H9 (cell line): ENCODE measurements at regions not wholly inside any gene's neighbourhood (a gene's known extent, or its start where the extent isn't known, plus 50 kb on each side); places are given as distances from the start of the nearest gene placed in this dataset.

Source experiments
- DNase-seq: peaks from one replicate; pipeline ENCODE4 v3.0.0-alpha.2; 2017
- H2AFZ ChIP-seq: one replicate; pipeline ENCODE4 v1.6.1; 2013; ENCODE audit warnings: mild to moderate bottlenecking, low read length, control low read depth, moderate library complexity
- H2AK5ac ChIP-seq: 2 replicates; pipeline ENCODE4 v1.6.1; 2013; ENCODE audit warnings: low read length, control low read depth, mixed read lengths; ENCODE audit not compliant: insufficient read length
- H2BK120ac ChIP-seq: one replicate; pipeline ENCODE4 v1.6.1; 2013; ENCODE audit warnings: low read depth, mild to moderate bottlenecking, low read length, control low read depth, inconsistent platforms; ENCODE audit not compliant: poor library complexity, severe bottlenecking
- H2BK12ac ChIP-seq: 2 replicates; pipeline ENCODE4 v1.6.1; 2013; ENCODE audit warnings: low read length, control low read depth, mixed read lengths, low read depth; ENCODE audit not compliant: insufficient read length
- H2BK15ac ChIP-seq: 2 replicates; pipeline ENCODE4 v1.6.1; 2013; ENCODE audit warnings: low read depth, low read length, control low read depth
- H2BK20ac ChIP-seq: one replicate; pipeline ENCODE4 v1.6.1; 2013; ENCODE audit warnings: low read depth, mild to moderate bottlenecking, low read length, control low read depth, inconsistent platforms; ENCODE audit not compliant: poor library complexity, severe bottlenecking
- H2BK5ac ChIP-seq: 2 replicates; pipeline ENCODE4 v1.6.1; 2013; ENCODE audit warnings: low read length, control low read depth, mixed read lengths; ENCODE audit not compliant: insufficient read length
- H3K14ac ChIP-seq: 2 replicates; pipeline ENCODE4 v1.6.1; 2013; ENCODE audit warnings: low read length, control low read depth; ENCODE audit not compliant: insufficient read depth
- H3K18ac ChIP-seq: 2 replicates; pipeline ENCODE4 v1.6.1; 2013; ENCODE audit warnings: low read depth, mild to moderate bottlenecking, mixed read lengths, low read length, control low read depth; ENCODE audit not compliant: insufficient read length
- H3K23ac ChIP-seq: 2 replicates; pipeline ENCODE4 v1.6.1; 2013; ENCODE audit warnings: low read length, control low read depth, mixed read lengths, low read depth; ENCODE audit not compliant: insufficient read length
- H3K23me2 ChIP-seq: 2 replicates; pipeline ENCODE4 v1.6.1; 2013; ENCODE audit warnings: low read depth, mild to moderate bottlenecking, mixed read lengths, low read length, control low read depth; ENCODE audit not compliant: insufficient read length, poor library complexity, severe bottlenecking
- H3K27ac ChIP-seq: 2 replicates; pipeline ENCODE4 v1.5.1; 2013; ENCODE audit warnings: low read length, control low read depth, mixed read lengths, low read depth; ENCODE audit not compliant: insufficient read length
- H3K27me3 ChIP-seq: 2 replicates; pipeline ENCODE4 v1.6.1; 2013; ENCODE audit warnings: low read length, control low read depth, inconsistent platforms; ENCODE audit not compliant: insufficient read depth
- H3K4ac ChIP-seq: 2 replicates; pipeline ENCODE4 v1.6.1; 2013; ENCODE audit warnings: low read depth, mild to moderate bottlenecking, control low read depth, inconsistent platforms, low read length, moderate library complexity
- H3K4me1 ChIP-seq: 2 replicates; pipeline ENCODE4 v1.6.1; 2013; ENCODE audit warnings: low read length, control low read depth, inconsistent platforms; ENCODE audit not compliant: insufficient read depth
- H3K4me2 ChIP-seq: 2 replicates; pipeline ENCODE4 v1.6.1; 2013; ENCODE audit warnings: low read length, control low read depth, mixed read lengths; ENCODE audit not compliant: insufficient read length, insufficient read depth
- H3K56ac ChIP-seq: 2 replicates; pipeline ENCODE4 v1.6.1; 2013; ENCODE audit warnings: low read depth, mild to moderate bottlenecking, mixed read lengths, low read length, control low read depth; ENCODE audit not compliant: insufficient read length
- H3K79me1 ChIP-seq: 2 replicates; pipeline ENCODE4 v1.6.1; 2013; ENCODE audit warnings: low read depth, mild to moderate bottlenecking, moderate library complexity, low read length, control low read depth, inconsistent platforms; ENCODE audit not compliant: insufficient read depth, poor library complexity, severe bottlenecking
- H3K79me2 ChIP-seq: 2 replicates; pipeline ENCODE4 v1.6.1; 2013; ENCODE audit warnings: low read length, control low read depth, inconsistent platforms; ENCODE audit not compliant: insufficient read depth
- H3K9ac ChIP-seq: 2 replicates; pipeline ENCODE4 v1.6.1; 2013; ENCODE audit warnings: low read length, control low read depth, mixed read lengths; ENCODE audit not compliant: insufficient read length; ENCODE audit errors: extremely low read depth
- H3K9me3 ChIP-seq: one replicate; pipeline ENCODE4 v1.6.1; 2013; ENCODE audit warnings: low read depth, low read length, inconsistent platforms; ENCODE audit not compliant: control insufficient read depth
- H3T11ph ChIP-seq: one replicate; pipeline ENCODE4 v1.6.1; 2013; ENCODE audit warnings: mild to moderate bottlenecking, low read length, control low read depth, inconsistent platforms
- H4K20me1 ChIP-seq: one replicate; pipeline ENCODE4 v1.6.1; 2013; ENCODE audit not compliant: control insufficient read depth, insufficient read length, insufficient read depth
- H4K5ac ChIP-seq: 2 replicates; pipeline ENCODE4 v1.6.1; 2013; ENCODE audit warnings: low read depth, mild to moderate bottlenecking, mixed read lengths, low read length, control low read depth; ENCODE audit not compliant: insufficient read length
- H4K8ac ChIP-seq: replicated peaks from 2 replicates; pipeline ENCODE4 v1.6.1; 2013; ENCODE audit warnings: low read length, control low read depth, mixed read lengths, low read depth; ENCODE audit not compliant: insufficient read length
- H4K91ac ChIP-seq: 2 replicates; pipeline ENCODE4 v1.6.1; 2013; ENCODE audit warnings: low read depth, mild to moderate bottlenecking, moderate library complexity, mixed read lengths, low read length, control low read depth; ENCODE audit not compliant: insufficient read length
- H3K27ac Mint-ChIP-seq, 3 experiments: 2 replicates in 2 of 3; 3 replicates in 1 of 3; pipeline ENCODE4 v1.8.0; 2020 to 2021; ENCODE audit warnings: mixed read lengths in 3 of 3, mild to moderate bottlenecking in 1 of 3, moderate library complexity in 1 of 3
- H3K27me3 Mint-ChIP-seq: 2 replicates; pipeline ENCODE4 v1.8.0; 2021; ENCODE audit warnings: low read depth, mild to moderate bottlenecking, moderate library complexity, mixed read lengths
- H3K36me3 Mint-ChIP-seq, 3 experiments: 2 replicates in 2 of 3; 3 replicates in 1 of 3; pipeline ENCODE4 v1.8.0; 2020 to 2021; ENCODE audit warnings: low read depth in 3 of 3, mixed read lengths in 3 of 3; ENCODE audit not compliant: insufficient read depth in 1 of 3
- H3K4me1 Mint-ChIP-seq, 2 experiments: 2 replicates each; pipeline ENCODE4 v1.8.0; 2020; ENCODE audit warnings: mixed read lengths in 2 of 2
- H3K4me3 Mint-ChIP-seq, 2 experiments: 2 replicates in 1 of 2; 3 replicates in 1 of 2; pipeline ENCODE4 v1.8.0; 2020 to 2021; ENCODE audit warnings: mild to moderate bottlenecking in 2 of 2, mixed read lengths in 2 of 2, moderate library complexity in 1 of 2
- H3K9me3 Mint-ChIP-seq, 2 experiments: 2 replicates in 1 of 2; 3 replicates in 1 of 2; pipeline ENCODE4 v1.8.0; 2020; ENCODE audit warnings: mild to moderate bottlenecking in 2 of 2, mixed read lengths in 2 of 2, moderate library complexity in 1 of 2
- CTCF ChIP-seq: fragments of 200-600 bp; sonication (generic); conservative IDR thresholded peaks from 3 replicates; pipeline ENCODE4 v1.8.0; 2021; ENCODE audit warnings: antibody characterized with exemption, mild to moderate bottlenecking
- WGBS: extraction: QIAGEN DNeasy Blood & Tissue Kit; methylation state at CpG from one replicate; pipeline ENCODE4 v1.1.7; 2013; ENCODE audit warnings: missing lambda C conversion rate, low lambda C conversion rate, mixed read lengths; ENCODE audit not compliant: insufficient read length; ENCODE audit errors: extremely low coverage; 5-methylcytosine and 5-hydroxymethylcytosine counted together

GRCh38 chr3:177452831-177453450 is 255.7 kb upstream of the TBL1XR1 start:
- Histone ChIP-seq H3K56ac (no peak overlapping the region), H2BK15ac (no peak overlapping the region), H3K27ac (no peak overlapping the region), H2BK120ac (no peak overlapping the region), H3K27me3 (no peaks in the 10 kb centered on the region), H2BK20ac (no peak overlapping the region), H3K23me2 (no peaks in the 10 kb centered on the region), H2AFZ (no peak overlapping the region), H3K14ac (no peak overlapping the region), H2BK12ac (no peak overlapping the region), H4K20me1 (no peaks in the 10 kb centered on the region), H3K9me3 (no peaks in the 10 kb centered on the region), H4K8ac (no peak overlapping the region), H4K5ac (no peak overlapping the region), H2BK5ac (no peak overlapping the region), H3K4ac (no peak overlapping the region), H3K4me1 (no peaks in the 10 kb centered on the region), H3K23ac (no peak overlapping the region), H3K79me1 (no peaks in the 10 kb centered on the region), H3K4me2 (no peak overlapping the region), H3K18ac (no peak overlapping the region), H2AK5ac (no peak overlapping the region), H3T11ph (no peak overlapping the region), H4K91ac (no peak overlapping the region), H3K79me2 (no peaks in the 10 kb centered on the region), H3K9ac (no peak overlapping the region)
- H3K36me3 Mint-ChIP-seq, result no peaks in the 10 kb centered on the region
- WGBS, result no CpG with 5 or more reads among the region's 6 CpGs
- no peak overlapping the region for H3K27ac Mint-ChIP-seq
- H3K9me3 Mint-ChIP-seq, result no peaks in the 10 kb centered on the region; a peak in 1 of 5 replicates
- DNase-seq, result no peak
- no peaks in the 10 kb centered on the region; the same call in 1 of the 2 replicates for H3K27me3 Mint-ChIP-seq
- no peak overlapping the region for H3K4me3 Mint-ChIP-seq
- TF ChIP-seq CTCF, result no peak
- H3K4me1 Mint-ChIP-seq, result peaks cover 3 to 5% of the 10 kb centered on the region in 2 experiments; a peak in 3 of 4 replicates
